GM23338 (cell line): ENCODE measurements at regions not wholly inside any gene's neighbourhood (a gene's known extent, or its start where the extent isn't known, plus 50 kb on each side); places are given as distances from the start of the nearest gene placed in this dataset.

Experiments used
- ATAC-seq: fragments of 200-7000 bp; cut with Tn5 transposase; 3 replicates; pipeline ENCODE4 v1.9.1; 2020
- DNase-seq: peaks from one replicate; pipeline ENCODE4 v3.0.0-alpha.2; 2015; ENCODE audit warnings: low spot score
- H2AFZ ChIP-seq: fragments of 200-600 bp; sonication (generic); 2 replicates; pipeline ENCODE4 v1.8.0; 2016; ENCODE audit warnings: antibody characterized with exemption, mild to moderate bottlenecking, moderate library complexity
- H3F3A ChIP-seq: fragments of 200-600 bp; sonication (generic); replicated peaks from 2 replicates; pipeline ENCODE4 v1.8.0; 2017; ENCODE audit warnings: antibody characterized with exemption, mixed run types, low read depth
- H3K27ac ChIP-seq: fragments of 200-600 bp; sonication (generic); 2 replicates; pipeline ENCODE4 v1.6.1; 2016; ENCODE audit warnings: low read depth
- H3K27me3 ChIP-seq: fragments of 200-600 bp; sonication (generic); 2 replicates; pipeline ENCODE4 v1.8.0; 2016; ENCODE audit warnings: mild to moderate bottlenecking, mixed run types, moderate library complexity; ENCODE audit not compliant: insufficient read depth
- H3K36me3 ChIP-seq: fragments of 200-600 bp; sonication (generic); 2 replicates; pipeline ENCODE4 v1.8.0; 2016; ENCODE audit warnings: mild to moderate bottlenecking; ENCODE audit not compliant: insufficient read depth
- H3K4me1 ChIP-seq: fragments of 200-600 bp; sonication (generic); 2 replicates; pipeline ENCODE4 v1.8.0; 2016; ENCODE audit warnings: mild to moderate bottlenecking, moderate library complexity; ENCODE audit not compliant: insufficient read depth
- H3K4me2 ChIP-seq: fragments of 200-600 bp; sonication (generic); 2 replicates; pipeline ENCODE4 v1.7.1; 2017; ENCODE audit warnings: mixed run types
- H3K4me3 ChIP-seq: fragments of 200-600 bp; sonication (generic); 2 replicates; pipeline ENCODE4 v1.6.1; 2016; ENCODE audit warnings: mixed run types
- H3K79me2 ChIP-seq: fragments of 200-600 bp; sonication (generic); replicated peaks from 2 replicates; pipeline ENCODE4 v1.8.0; 2017; ENCODE audit warnings: mild to moderate bottlenecking; ENCODE audit not compliant: insufficient read depth
- H3K9me2 ChIP-seq: fragments of 200-600 bp; sonication (generic); 2 replicates; pipeline ENCODE4 v1.8.0; 2017; ENCODE audit not compliant: insufficient read depth
- H4K20me1 ChIP-seq: fragments of 200-600 bp; sonication (generic); replicated peaks from 2 replicates; pipeline ENCODE4 v1.8.0; 2017; ENCODE audit warnings: mild to moderate bottlenecking; ENCODE audit not compliant: insufficient read depth
- H3K27ac Mint-ChIP-seq: 2 replicates; pipeline ENCODE4 v1.8.0; 2020; ENCODE audit warnings: inconsistent platforms, mild to moderate bottlenecking, moderate library complexity, mixed read lengths
- H3K27me3 Mint-ChIP-seq: 3 replicates; pipeline ENCODE4 v1.8.0; 2022; ENCODE audit warnings: low read depth, mild to moderate bottlenecking, moderate library complexity, mixed read lengths, inconsistent platforms; ENCODE audit not compliant: insufficient read depth, poor library complexity
- H3K36me3 Mint-ChIP-seq: 3 replicates; pipeline ENCODE4 v1.8.0; 2021; ENCODE audit warnings: low read depth, mild to moderate bottlenecking, inconsistent platforms, moderate library complexity, mixed read lengths
- H3K4me1 Mint-ChIP-seq: 3 replicates; pipeline ENCODE4 v1.8.0; 2020; ENCODE audit warnings: mild to moderate bottlenecking, inconsistent platforms, mixed read lengths
- H3K4me3 Mint-ChIP-seq: 3 replicates; pipeline ENCODE4 v1.8.0; 2021; ENCODE audit warnings: moderate library complexity, mild to moderate bottlenecking, inconsistent platforms, mixed read lengths
- H3K9me3 Mint-ChIP-seq: 3 replicates; pipeline ENCODE4 v1.8.0; 2020; ENCODE audit warnings: moderate library complexity, mild to moderate bottlenecking, inconsistent platforms, mixed read lengths
- CREB1 ChIP-seq: fragments of 250-450 bp; sonication (Bioruptor Pico); IDR thresholded peaks from 2 replicates; pipeline ENCODE4 v1.5.0; 2020; ENCODE audit warnings: low read depth, mild to moderate bottlenecking, moderate library complexity
- CTCF ChIP-seq, 2 experiments: fragments of 200-600 bp in 1 of 2; sonication (generic) in 1 of 2; conservative IDR thresholded peaks; 2 replicates each; pipeline versions ENCODE4 v1.5.1 to v1.6.1; 2016 to 2017; ENCODE audit warnings: antibody characterized with exemption in 2 of 2, low read depth in 2 of 2, mild to moderate bottlenecking in 2 of 2, moderate library complexity in 1 of 2
- ETS1 ChIP-seq: IDR thresholded peaks from 2 replicates; pipeline ENCODE4 v1.6.1; 2016; ENCODE audit warnings: antibody characterized with exemption
- EZH2 ChIP-seq: fragments of 200-600 bp; sonication (generic); IDR thresholded peaks from one replicate; pipeline ENCODE4 v1.8.0; 2017; ENCODE audit warnings: antibody characterized with exemption, mild to moderate bottlenecking, low read depth; ENCODE audit not compliant: unreplicated experiment
- EZH2phosphoT487 ChIP-seq: fragments of 200-600 bp; sonication (generic); IDR thresholded peaks from one replicate; pipeline ENCODE4 v1.8.1; 2018; ENCODE audit warnings: antibody characterized with exemption; ENCODE audit not compliant: unreplicated experiment
- JUNB ChIP-seq: IDR thresholded peaks from one replicate; pipeline ENCODE4 v1.6.1; 2016; ENCODE audit warnings: antibody characterized with exemption; ENCODE audit not compliant: unreplicated experiment
- NANOG ChIP-seq: IDR thresholded peaks from 2 replicates; pipeline ENCODE4 v1.6.1; 2016; ENCODE audit warnings: antibody characterized with exemption, borderline replicate concordance
- POLR2AphosphoS5 ChIP-seq: IDR thresholded peaks from 2 replicates; pipeline ENCODE4 v1.6.1; 2016; ENCODE audit warnings: antibody characterized with exemption, low read depth
- REST ChIP-seq: IDR thresholded peaks from one replicate; pipeline ENCODE4 v1.6.1; 2018; ENCODE audit warnings: antibody characterized with exemption; ENCODE audit not compliant: unreplicated experiment
- STAT1 ChIP-seq: IDR thresholded peaks from one replicate; pipeline ENCODE4 v1.6.1; 2016; ENCODE audit warnings: antibody characterized with exemption; ENCODE audit not compliant: unreplicated experiment
- ZNF114 ChIP-seq: fragments of 250-450 bp; sonication (Bioruptor Pico); IDR thresholded peaks from 2 replicates; pipeline ENCODE4 v1.5.0; 2020; ENCODE audit warnings: mild to moderate bottlenecking, moderate library complexity
- ZNF331 ChIP-seq: fragments of 250-450 bp; sonication (Bioruptor Pico); IDR thresholded peaks from 2 replicates; pipeline ENCODE4 v1.5.0; 2020; ENCODE audit warnings: low read depth, mild to moderate bottlenecking, moderate library complexity
- ZNF462 ChIP-seq: fragments of 250-450 bp; sonication (Bioruptor Pico); IDR thresholded peaks from 2 replicates; pipeline ENCODE4 v1.5.0; 2020; ENCODE audit warnings: mild to moderate bottlenecking, moderate library complexity

- peaks cover 2% of the 10 kb centered on the region; the same call in 2 of the 3 replicates for H3K4me1 Mint-ChIP-seq
- DNase-seq = no peak
- no peak overlapping the region for H3K27ac Mint-ChIP-seq
- Histone ChIP-seq H3K4me1 (no peaks in the 10 kb centered on the region), H3F3A (no peaks in the 10 kb centered on the region), H2AFZ (no peak overlapping the region), H4K20me1 (no peaks in the 10 kb centered on the region), H3K9me2 (no peaks in the 10 kb centered on the region), H3K79me2 (no peaks in the 10 kb centered on the region), H3K4me2 (no peak overlapping the region), H3K36me3 (no peaks in the 10 kb centered on the region; the same call in 1 of the 2 replicates), H3K4me3 (no peak overlapping the region), H3K27me3 (no peaks in the 10 kb centered on the region), H3K27ac (no peak overlapping the region)
- ATAC-seq = no peak
- H3K9me3 Mint-ChIP-seq = peaks cover 73% of the 10 kb centered on the region
- H3K27me3 Mint-ChIP-seq = peaks cover 2% of the 10 kb centered on the region
- peaks cover under 1% of the 10 kb centered on the region; the same call in 1 of the 3 replicates for H3K36me3 Mint-ChIP-seq
- H3K4me3 Mint-ChIP-seq = no peak overlapping the region
- no peak for TF ChIP-seq EZH2
- TF ChIP-seq NANOG = no peak
- TF ChIP-seq STAT1 = no peak
- no peak for TF ChIP-seq CREB1 (CRISPR knock-in tag)
- TF ChIP-seq ETS1 = no peak
- TF ChIP-seq POLR2AphosphoS5 = no peak
- TF ChIP-seq JUNB = no peak
- no peak for TF ChIP-seq ZNF331
- TF ChIP-seq REST = no peak
- no peak for TF ChIP-seq EZH2phosphoT487
- TF ChIP-seq ZNF462 (CRISPR knock-in tag) = no peak
- no peak for TF ChIP-seq ZNF114 (CRISPR knock-in tag)
- no peak for TF ChIP-seq CTCF (conservative IDR thresholded peaks at IDR 0.05; ENCODE audit: low read depth in 2 of 2)
Observed at GRCh38 chr1:4044967-4045366, 144.9 kb upstream of the C1orf174 start.
